ENCODE measurements at regions not wholly inside any gene's neighbourhood (a gene's known extent, or its start where the extent isn't known, plus 50 kb on each side); places are given as distances from the start of the nearest gene placed in this dataset.
"Not testable (repeated sequence)": the region's sequence is repeated elsewhere in the genome, so short reads cannot be mapped to it uniquely, and the experiment has no call there.

DNA sequence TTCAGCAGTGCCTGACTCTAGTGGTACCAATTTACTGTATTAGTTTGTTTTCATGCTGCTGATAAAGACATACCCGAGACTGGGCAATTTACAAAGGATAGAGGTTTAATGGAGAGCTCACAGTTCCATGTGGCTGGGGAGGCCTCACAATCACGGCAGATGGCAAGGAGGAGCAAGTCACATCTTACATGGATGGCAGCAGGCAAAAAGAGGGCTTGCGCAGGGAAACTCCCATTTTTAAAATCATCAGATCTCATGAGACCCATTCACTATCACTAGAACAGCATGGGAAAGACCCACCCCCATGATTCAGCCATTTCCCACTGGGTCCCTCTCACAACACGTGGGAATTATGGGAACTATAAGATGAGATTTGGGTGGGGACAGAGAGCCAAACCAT lies 243.7 kb upstream of the KLF3 start:
- DNase-seq (ENCODE audit: low read depth): not testable (repeated sequence)

GRCh38 chr4:38422850-38423249 lies 241.1 kb upstream of the KLF3 start:
- no peak for DNase-seq (ENCODE audit: low read depth)

GRCh38 chr4:38424151-38424871 lies 239.7 kb upstream of the KLF3 start:
- DNase-seq (ENCODE audit: low read depth): no peak

DNA sequence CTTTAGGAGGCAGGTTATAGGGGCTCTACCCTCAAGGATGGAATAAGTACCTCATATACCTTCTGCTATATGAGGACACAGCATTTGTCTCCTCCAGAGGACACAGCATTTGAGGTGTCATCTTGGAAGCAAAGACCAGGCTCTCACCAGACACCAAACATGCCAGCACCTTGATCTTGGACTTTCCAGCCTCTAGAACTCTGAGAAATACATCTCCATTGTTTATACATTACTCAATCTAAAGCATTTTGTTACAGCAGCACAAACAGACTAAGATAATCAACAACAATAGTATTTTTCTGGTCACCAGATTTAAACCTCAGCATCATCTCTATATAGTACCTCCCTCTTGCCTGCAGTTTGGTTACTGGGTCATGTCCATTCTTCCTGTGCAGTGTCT lies 237.5 kb upstream of the KLF3 start:
- no peak for DNase-seq (ENCODE audit: low read depth)

DNA sequence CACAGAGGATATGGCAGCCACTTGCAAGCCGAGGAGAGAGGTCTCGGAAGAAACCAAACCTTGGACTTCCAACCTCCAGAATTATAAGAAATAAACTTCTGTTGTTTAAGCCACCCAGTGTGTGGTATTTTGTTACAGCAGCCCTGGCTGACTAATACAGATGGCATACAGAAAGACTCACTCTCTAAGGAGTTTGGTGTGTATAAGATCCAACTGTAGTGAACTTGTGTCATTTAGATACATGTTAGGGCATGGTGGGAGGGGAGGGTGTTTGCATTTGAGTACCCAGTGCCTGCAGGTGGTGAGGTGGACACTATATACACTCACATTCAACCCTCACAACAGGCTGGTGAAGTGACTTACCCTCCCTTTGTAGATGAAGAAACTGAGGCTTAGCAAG lies 233.2 kb upstream of the KLF3 start:
- no peak for DNase-seq (ENCODE audit: low read depth)

- no peak for DNase-seq (ENCODE audit: low read depth)
These were observed 221.8 kb upstream of the KLF3 start for GRCh38 chr4:38442073-38442788.

GRCh38 chr4:38449506-38450174 lies 214.4 kb upstream of the KLF3 start:
- no peak for DNase-seq (ENCODE audit: low read depth)

DNA sequence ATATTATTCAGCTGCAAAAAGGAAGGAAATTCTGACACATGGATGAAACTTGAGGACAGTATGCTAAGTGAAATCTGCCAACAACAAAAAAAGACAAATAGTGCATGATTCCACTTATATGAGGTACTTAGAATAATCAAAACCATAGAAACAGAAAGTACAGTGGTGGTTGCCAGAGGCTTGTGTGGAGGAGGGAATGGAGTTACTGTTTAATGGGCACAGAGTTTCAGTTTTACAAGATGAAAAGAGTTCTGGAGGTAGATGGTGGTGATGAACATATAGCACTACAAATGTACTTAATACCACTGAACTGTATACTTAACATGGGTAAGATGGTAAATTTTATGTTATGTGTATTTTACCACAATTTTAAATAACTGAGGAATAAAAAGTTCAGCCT lies 212.0 kb upstream of the KLF3 start:
- DNase-seq (ENCODE audit: low read depth): no peak

- DNase-seq (ENCODE audit: low read depth): no peak
These were observed 211.5 kb upstream of the KLF3 start for GRCh38 chr4:38452542-38452941.

DNA sequence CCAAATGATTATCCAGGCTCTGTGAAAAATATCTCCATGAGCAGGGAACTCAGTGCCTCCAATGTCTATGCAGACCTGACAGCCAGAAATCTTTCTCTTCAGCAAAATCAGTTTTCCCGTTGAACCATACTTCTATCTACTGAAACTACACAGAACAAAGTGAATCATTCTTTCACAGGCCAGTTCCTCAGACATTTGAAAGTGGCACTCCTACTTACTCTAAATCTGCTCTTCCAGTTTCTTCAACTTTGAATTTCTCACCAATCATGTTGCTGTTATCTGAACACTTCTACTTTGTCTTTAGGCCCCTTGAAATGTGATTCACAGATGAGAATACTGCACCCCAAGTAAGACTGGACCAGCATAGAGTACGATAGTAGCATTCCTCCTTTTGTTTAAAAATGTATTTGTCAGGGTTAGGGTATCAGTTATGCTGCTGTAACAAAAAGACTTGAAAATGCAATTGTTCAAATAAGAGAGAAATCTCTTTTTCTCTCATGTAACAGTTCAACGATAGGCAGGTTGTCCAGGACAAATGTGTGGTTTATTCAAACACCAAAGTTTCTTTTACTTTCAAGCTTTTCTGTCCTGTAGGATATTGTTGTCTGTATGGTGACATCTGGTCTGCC lies 210.6 kb upstream of the KLF3 start:
- no peak for DNase-seq (ENCODE audit: low read depth)

- no peak for DNase-seq (ENCODE audit: low read depth)
These were observed 209.7 kb upstream of the KLF3 start for GRCh38 chr4:38454284-38454683.

DNA sequence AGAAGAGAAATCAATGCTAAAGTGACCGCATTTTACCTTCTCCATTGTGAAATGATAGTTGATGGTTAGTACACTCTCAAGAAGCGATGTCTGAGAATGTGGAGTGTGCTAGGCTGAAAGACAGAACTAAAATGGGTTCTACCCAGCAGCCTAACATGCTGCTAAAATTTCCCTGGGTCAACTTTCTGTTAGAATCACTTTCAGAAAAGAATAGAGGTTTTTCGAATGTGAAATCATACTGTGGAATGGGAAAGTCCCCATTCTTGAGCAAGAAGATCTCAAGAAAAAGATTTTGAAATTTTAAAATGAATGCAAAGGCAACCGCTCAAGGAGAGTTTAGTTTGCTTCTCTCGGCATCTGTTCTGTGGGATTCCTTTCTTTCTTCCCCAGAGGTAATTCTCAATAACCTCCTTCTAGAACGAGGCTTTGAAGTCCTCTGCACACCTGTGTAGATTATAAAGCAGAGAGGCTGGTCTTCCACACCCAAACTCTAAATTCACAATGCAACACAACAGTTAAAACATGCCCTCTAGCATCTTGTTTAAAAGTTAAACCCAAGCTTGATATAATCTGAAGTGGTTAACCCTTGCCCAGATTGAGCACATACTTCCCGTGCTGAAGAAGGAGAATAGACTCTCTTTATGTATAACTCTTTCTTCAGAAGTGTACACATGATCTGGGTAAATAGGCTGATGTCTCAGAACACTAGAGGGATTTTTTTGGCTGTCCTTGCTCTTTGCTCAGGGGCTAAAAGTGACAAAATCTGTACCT lies 208.7 kb upstream of the KLF3 start:
- DNase-seq (ENCODE audit: low read depth): no peak

DNA sequence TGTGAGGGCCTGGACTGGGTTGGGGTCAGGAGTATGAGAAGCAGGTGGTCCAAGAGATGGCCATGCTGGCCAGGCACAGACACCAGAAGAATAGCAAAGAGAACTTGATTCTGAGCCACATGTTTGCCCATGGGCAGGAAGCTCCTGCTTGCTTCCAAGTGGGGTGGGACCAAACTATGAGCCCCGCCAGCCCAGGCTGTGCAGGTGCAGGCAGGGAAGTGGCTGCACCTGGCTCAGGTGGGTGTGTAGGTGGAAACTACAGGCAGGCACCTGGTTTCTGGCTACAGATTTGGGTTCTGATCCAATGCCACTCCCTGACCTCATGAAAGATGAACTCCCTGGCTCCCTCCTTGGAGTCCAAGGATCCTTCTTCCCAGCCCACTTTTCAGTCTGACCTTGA lies 207.9 kb upstream of the KLF3 start:
- DNase-seq (ENCODE audit: low read depth): no peak

DNA sequence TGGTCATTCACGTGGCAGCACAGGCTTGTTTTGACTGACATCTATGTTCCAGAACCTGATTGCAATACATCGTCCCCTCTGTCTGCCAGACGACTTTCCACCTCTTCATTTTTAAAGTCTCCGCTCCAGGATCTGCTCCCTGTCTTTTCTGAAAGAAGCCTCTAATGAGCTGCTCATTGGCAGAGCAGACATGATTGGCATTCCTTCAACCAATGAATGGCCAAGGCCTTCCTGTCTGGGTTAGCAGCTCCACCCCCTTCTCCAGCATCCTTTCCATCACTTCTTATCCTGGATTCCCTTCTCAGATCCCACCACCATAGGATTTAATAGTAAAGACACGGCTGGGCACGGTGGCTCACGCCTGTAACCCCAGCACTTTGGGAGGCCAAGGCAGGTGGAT lies 202.7 kb upstream of the KLF3 start:
- DNase-seq (ENCODE audit: low read depth): no peak

DNA sequence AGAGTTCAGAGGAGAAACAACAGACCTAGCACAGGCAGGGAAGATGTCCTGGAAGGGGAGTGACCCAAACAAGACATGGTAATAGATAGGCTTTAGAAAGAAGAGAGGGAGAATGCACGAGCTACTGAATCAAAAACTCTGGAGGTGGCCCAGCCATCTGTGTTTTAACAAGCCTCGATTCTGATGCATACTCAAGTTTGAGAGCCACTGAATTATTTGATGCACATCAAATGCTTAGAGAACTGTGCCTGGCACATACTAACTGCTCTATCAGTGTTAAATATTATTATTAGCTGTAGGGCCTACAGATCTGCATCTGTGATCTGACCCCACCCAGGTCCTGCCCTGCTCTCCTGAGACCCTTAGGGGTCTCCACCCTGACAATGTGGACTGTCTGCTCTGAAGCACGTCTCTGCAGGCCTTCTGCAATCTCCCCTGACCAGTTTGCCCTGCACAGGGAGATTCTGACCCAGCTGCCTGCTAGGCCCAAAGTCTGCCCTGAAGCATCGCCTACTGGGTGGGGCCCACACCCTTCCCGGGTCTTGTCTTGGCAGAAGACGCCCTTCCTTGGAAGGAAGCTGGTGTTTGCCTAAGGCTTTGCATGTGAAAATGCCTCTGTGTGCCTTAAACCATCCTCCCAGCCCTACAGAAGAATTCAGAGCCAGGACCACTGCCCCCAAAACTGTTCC lies 201.5 kb upstream of the KLF3 start:
- no peak for DNase-seq (ENCODE audit: low read depth)

GRCh38 chr4:38463268-38463958 lies 200.6 kb upstream of the KLF3 start:
- no peak for DNase-seq (ENCODE audit: low read depth)

GRCh38 chr4:38464328-38464727 lies 199.7 kb upstream of the KLF3 start:
- no peak for DNase-seq (ENCODE audit: low read depth)

DNA sequence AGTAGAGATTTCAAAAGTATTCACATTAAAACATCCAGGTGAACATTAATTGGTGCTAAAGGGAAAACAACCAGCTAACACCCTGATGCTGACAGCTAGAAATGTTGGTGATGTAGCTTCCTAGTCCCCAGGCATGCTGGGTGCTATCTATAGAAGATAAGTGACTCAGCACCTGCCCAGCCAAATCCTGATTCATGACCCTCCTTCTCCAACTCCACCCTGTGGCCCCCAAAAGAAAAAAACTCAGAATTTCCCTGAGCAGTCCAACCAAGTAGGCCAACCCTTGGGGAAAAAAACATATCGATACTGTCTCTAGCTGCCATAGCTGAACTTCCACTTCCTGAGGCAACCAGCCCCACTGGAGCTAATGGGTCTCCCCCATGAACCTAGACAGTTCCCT lies 197.6 kb upstream of the KLF3 start:
- no peak for DNase-seq (ENCODE audit: low read depth)

- DNase-seq (ENCODE audit: low read depth): no peak
These were observed 196.7 kb upstream of the KLF3 start for GRCh38 chr4:38467296-38467695.

DNA sequence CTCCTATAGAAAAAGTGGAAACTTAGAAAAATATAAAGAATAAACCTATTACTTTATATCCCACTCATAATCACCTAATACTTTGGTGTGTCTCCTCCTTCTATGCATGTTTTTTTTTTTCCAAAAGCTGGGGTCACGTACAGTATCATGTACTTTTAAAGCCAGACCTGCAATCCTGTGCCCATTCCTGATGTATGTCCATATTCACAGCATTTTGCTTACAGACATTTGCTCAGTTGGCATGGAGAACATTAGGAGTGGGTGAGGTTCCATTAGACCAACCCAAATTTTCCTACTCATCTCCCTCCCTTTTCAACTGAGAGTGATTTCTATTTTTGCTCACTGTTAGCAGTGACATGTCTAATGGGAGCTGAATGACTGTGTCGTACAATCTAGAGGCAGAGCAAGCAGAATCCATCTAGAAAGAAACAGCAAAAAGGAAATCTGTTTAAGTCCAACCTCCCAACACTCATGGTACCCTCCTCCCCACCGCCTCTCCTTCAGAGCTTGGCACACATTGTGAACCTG lies 195.6 kb upstream of the KLF3 start:
- DNase-seq (ENCODE audit: low read depth): no peak

GRCh38 chr4:38469410-38469809 lies 194.6 kb upstream of the KLF3 start:
- DNase-seq (ENCODE audit: low read depth): no peak
